ENCODE measurements at regions not wholly inside any gene's neighbourhood (a gene's known extent, or its start where the extent isn't known, plus 50 kb on each side); places are given as distances from the start of the nearest gene placed in this dataset.

- TF ChIP-seq CTCF (IDR thresholded peaks at IDR 0.05) (no peak), POLR2A (IDR thresholded peaks at IDR 0.05) (no peak), POLR2AphosphoS5 (IDR thresholded peaks at IDR 0.05) (no peak), EP300 (IDR thresholded peaks at IDR 0.05) (no peak)
Observed at GRCh38 chr5:174626369-174626920, 97.9 kb upstream of the MSX2 start.

Measured in gastroesophageal sphincter (tissue), 3 donors.